ENCODE measurements at regions not wholly inside any gene's neighbourhood (a gene's known extent, or its start where the extent isn't known, plus 50 kb on each side); places are given as distances from the start of the nearest gene placed in this dataset. TPM values are rescaled to one million over a fixed set of nuclear protein-coding genes. Genes with fewer than 3 reads are reported as not detected.
"Not testable (repeated sequence)": the region's sequence is repeated elsewhere in the genome, so short reads cannot be mapped to it uniquely, and the experiment has no call there.

DNA sequence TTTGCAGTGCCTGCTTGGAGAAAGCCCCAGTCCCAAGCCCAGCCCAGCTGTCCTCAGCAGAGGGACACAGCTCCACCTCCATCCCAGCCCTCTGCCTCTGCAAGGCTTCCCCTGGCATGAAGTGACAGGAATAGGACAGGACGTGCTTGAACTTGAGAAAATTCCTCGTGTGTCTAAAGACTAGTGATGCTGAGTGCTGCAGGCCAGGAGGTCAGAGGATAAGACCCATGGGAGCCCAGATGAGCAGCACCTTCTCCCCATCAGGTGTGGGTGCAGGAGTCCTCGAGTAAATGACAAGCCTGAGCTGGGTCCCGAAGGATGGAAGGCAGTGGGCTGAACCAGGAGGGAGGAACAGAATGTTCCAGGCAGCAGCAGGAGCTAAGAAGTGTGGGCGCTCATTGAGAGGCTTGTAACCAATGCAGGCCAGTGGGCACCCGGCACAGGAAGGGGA is 67.8 kb upstream of the UXS1 start:
- no peak for DNase-seq (ENCODE audit: low read depth in 2 of 3, low spot score in 2 of 3)

DNA sequence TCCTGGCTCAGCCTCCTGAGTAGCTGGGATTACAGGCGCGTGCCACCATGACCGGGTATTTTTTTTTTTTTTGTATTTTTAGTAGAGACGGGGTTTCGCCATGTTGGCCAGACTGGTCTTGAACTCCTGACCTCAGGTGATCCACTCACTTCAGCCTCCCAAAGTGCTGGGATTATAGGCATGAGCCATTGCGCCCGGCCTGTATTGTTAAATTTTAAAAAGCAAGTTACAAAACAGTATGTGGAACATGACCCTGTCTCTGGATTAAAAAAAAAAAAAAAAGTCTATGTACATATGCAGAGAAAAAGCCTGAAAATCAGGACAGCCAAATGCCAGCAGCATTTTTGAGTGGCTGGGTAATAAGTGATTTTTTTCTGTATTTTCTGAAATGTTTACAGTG is 64.8 kb upstream of the UXS1 start:
- DNase-seq (ENCODE audit: low read depth in 2 of 3, low spot score in 2 of 3): not testable (repeated sequence)

DNA sequence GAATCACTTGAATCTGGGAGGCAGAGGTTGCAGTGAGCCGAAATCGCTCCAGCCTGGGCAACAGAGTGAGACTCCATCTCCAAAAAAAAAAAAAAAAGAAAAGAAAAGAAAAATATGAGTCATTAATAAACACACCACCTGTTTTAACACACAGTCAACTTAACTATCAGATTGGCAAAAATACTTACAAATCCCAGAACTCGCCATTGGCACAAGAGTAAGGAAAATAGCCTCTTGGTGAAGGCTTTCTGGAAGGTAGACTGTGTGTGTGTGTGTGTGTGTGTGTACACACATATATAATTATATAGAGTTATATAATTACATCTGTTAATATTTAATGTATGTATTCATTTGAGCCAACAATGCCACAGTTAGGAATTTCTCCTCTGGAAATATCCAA is 63.7 kb upstream of the UXS1 start:
- no peak for DNase-seq (ENCODE audit: low read depth in 2 of 3, low spot score in 2 of 3)

DNA sequence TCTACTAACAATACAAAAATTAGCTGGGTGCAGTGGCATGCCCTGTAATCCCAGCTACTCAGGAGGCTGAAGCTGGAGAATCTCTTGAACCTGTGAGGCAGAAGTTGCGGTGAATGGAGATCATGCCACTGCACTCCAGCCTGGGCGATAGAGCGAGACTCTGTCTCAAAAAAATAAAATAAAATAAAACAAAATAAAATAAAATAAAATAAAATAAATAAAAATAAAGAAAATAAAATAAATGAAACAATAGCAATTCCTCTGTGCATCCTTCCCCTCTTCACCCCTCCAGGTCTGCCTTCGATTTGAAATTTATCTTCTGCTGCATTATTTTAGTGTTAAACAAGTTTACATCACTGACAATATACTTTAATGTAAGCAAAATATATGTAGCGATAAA is 63.0 kb upstream of the UXS1 start:
- no peak for DNase-seq (ENCODE audit: low read depth in 2 of 3, low spot score in 2 of 3)

DNA sequence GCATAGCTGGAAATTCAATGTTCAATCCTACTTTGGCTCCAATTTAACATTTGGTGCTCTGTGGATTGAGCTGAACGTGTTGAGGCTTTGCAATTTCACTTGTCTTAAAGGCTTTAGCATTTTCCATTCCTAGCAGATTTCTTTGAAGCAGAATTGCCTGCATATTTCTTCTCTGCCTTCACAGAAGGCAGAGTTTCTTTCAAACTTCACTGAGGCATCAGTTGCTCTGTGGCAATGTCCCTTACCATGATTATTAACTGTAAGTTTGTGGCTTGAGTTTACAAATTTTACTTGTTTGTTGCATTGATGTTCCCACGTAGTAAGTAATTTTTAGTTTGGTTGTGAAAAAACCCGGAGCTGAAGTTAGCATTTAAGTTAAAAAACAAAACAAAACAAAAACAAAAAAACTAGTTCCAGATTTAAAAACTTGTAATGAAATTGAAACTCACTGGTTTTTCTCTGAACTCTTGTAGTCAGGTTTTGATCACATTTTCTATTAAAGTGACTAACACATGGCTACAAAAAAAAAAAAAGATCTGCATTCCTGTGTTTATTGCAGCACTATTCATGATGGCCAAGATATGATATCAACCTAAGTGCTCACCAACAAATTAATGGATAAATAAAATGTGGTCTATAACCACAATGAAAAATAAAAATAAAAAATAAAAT is 55.2 kb upstream of the UXS1 start:
- DNase-seq (ENCODE audit: low read depth in 2 of 3, low spot score in 2 of 3): not testable (repeated sequence)

DNA sequence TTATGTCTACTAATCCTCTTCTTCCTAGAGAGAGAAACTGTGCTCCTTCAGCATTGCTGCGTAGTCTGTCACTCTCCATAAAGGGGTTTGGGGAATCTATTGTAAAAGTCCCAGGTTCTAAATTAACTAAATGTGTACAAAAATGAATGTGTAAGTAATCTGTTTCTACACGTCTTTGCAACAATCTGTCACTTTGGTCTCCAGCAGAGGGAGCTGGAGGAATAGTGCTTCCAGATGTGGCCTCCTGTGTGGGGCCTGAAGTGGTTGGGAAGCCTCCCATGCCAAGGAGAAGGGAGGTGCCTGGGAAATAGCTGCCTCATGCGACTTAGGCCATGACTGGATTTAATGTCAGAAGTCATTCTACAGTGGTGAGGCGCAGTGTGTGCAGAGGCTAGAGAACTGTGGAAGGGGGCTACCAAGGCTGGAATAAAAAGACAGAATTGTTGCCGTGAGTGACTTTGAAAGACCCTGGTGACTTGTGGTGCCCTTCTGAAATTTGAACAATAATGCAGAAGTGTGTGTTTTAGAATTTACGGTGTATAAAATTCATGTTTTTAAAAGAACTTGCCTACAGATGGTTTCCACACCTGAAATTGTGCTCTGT is 54.5 kb upstream of the UXS1 start:
- not testable (repeated sequence) for DNase-seq (ENCODE audit: low read depth in 2 of 3, low spot score in 2 of 3)

Small RNA genes in the stretch of these regions (small RNA-seq; reads per million reads assigned to genes)
- gene AC114755.3: not detected

Data from hematopoietic multipotent progenitor cell (in vitro differentiated cells).